ENCODE measurements at regions not wholly inside any gene's neighbourhood (a gene's known extent, or its start where the extent isn't known, plus 50 kb on each side); places are given as distances from the start of the nearest gene placed in this dataset.

- Histone ChIP-seq H3K4me3 (replicated peaks; ENCODE audit: insufficient read depth, low read length) (no peak overlapping the region), H3K27me3 (ENCODE audit: insufficient read depth, poor library complexity, severe bottlenecking) (no peaks in the 10 kb centered on the region), H3K27ac (replicated peaks) (no peak overlapping the region)
- DNase-seq (ENCODE audit: low read depth in 1 of 2, low spot score in 1 of 2): no peak
- no peak for TF ChIP-seq POLR2AphosphoS5 (IDR thresholded peaks at IDR 0.05; ENCODE audit: low read depth)
- TF ChIP-seq CTCF (IDR thresholded peaks at IDR 0.05; ENCODE audit: insufficient read depth, low read length): no peak
- TF ChIP-seq SPI1 (IDR thresholded peaks at IDR 0.05; ENCODE audit: borderline replicate concordance, low read depth): no peak
- TF ChIP-seq REST (IDR thresholded peaks at IDR 0.05; ENCODE audit: insufficient replicate concordance, low read depth): no peak
- no peak for TF ChIP-seq GABPA (IDR thresholded peaks at IDR 0.05; ENCODE audit: low read depth)
These were observed 549.2 kb upstream of the SEMA3D start for GRCh38 chr7:85736085-85736484.

GRCh38 chr7:85734823-85735222, 548.0 kb upstream of the SEMA3D start:
- H3K27ac ChIP-seq (replicated peaks): no peak overlapping the region
- TF ChIP-seq REST (IDR thresholded peaks at IDR 0.05; ENCODE audit: insufficient replicate concordance, low read depth) (no peak), SPI1 (IDR thresholded peaks at IDR 0.05; ENCODE audit: borderline replicate concordance, low read depth) (no peak), POLR2AphosphoS5 (IDR thresholded peaks at IDR 0.05; ENCODE audit: low read depth) (no peak), GABPA (IDR thresholded peaks at IDR 0.05; ENCODE audit: low read depth) (no peak), CTCF (IDR thresholded peaks at IDR 0.05; ENCODE audit: insufficient read depth, low read length) (no peak)
- no peak overlapping the region for H3K4me3 ChIP-seq (replicated peaks; ENCODE audit: insufficient read depth, low read length)
- no peak for DNase-seq (ENCODE audit: low read depth in 1 of 2, low spot score in 1 of 2)
- no peaks in the 10 kb centered on the region for H3K27me3 ChIP-seq (ENCODE audit: insufficient read depth, poor library complexity, severe bottlenecking)

GRCh38 chr7:85733169-85733915, 546.5 kb upstream of the SEMA3D start:
- TF ChIP-seq POLR2AphosphoS5 (IDR thresholded peaks at IDR 0.05; ENCODE audit: low read depth): no peak
- TF ChIP-seq SPI1 (IDR thresholded peaks at IDR 0.05; ENCODE audit: borderline replicate concordance, low read depth): no peak
- no peak for TF ChIP-seq GABPA (IDR thresholded peaks at IDR 0.05; ENCODE audit: low read depth)
- no peak for TF ChIP-seq REST (IDR thresholded peaks at IDR 0.05; ENCODE audit: insufficient replicate concordance, low read depth)
- no peak for TF ChIP-seq CTCF (IDR thresholded peaks at IDR 0.05; ENCODE audit: insufficient read depth, low read length)
- no peak overlapping the region for H3K4me3 ChIP-seq (replicated peaks; ENCODE audit: insufficient read depth, low read length)
- no peaks in the 10 kb centered on the region for H3K27me3 ChIP-seq (ENCODE audit: insufficient read depth, poor library complexity, severe bottlenecking)
- DNase-seq (ENCODE audit: low read depth in 1 of 2, low spot score in 1 of 2): no peak
- no peak overlapping the region for H3K27ac ChIP-seq (replicated peaks)

Measured in HL-60 (cell line).